Gastroesophageal sphincter (tissue), 4 donors: ENCODE measurements at regions not wholly inside any gene's neighbourhood (a gene's known extent, or its start where the extent isn't known, plus 50 kb on each side); places are given as distances from the start of the nearest gene placed in this dataset.

Experiments used
- ATAC-seq: fragments of 150-250 bp; one replicate; pipeline ENCODE4 v1.9.1; 2016; ENCODE audit warnings: mild to moderate bottlenecking, moderate library complexity
- H3K27ac ChIP-seq, 4 donors: fragments of 200-600 bp; sonication (generic) in 3 of 4; 1 replicate in 3 of 4; 2 replicates in 1 of 4; pipeline ENCODE4 v1.5.1; 2016 to 2019
- H3K27me3 ChIP-seq: fragments of 200-600 bp; sonication (generic); one replicate; pipeline ENCODE4 v1.5.1; 2019
- H3K36me3 ChIP-seq, 2 donors: fragments of 200-600 bp; sonication (generic); one replicate each; pipeline ENCODE4 v1.5.1; 2019; ENCODE audit warnings: control low read depth in 1 of 2
- H3K4me1 ChIP-seq, 3 donors: fragments of 200-600 bp; sonication (generic); 1 replicate in 2 of 3; 2 replicates in 1 of 3; pipeline ENCODE4 v1.5.1; 2016 to 2019; ENCODE audit warnings: control low read depth in 2 of 3
- H3K4me3 ChIP-seq, 2 donors: fragments of 200-600 bp; sonication (generic); one replicate each; pipeline ENCODE4 v1.5.1; 2019; ENCODE audit warnings: mild to moderate bottlenecking in 1 of 2, moderate library complexity in 1 of 2
- H3K9me3 ChIP-seq, 3 donors: fragments of 200-600 bp; sonication (generic); one replicate each; pipeline ENCODE4 v1.5.1; 2017 to 2019; ENCODE audit warnings: control low read depth in 2 of 3
- CTCF ChIP-seq, 4 experiments: fragments of 200-600 bp in 2 of 4; fragments of 450-650 bp in 2 of 4; sonication (generic) in 1 of 4; IDR thresholded peaks; one replicate each; pipeline ENCODE4 v1.5.1; 2017 to 2019; ENCODE audit warnings: antibody characterized with exemption in 4 of 4, mild to moderate bottlenecking in 2 of 4, moderate library complexity in 2 of 4
- EP300 ChIP-seq: sonication (generic); formaldehyde crosslinking; IDR thresholded peaks from one replicate; pipeline ENCODE4 v1.6.1; 2017; ENCODE audit warnings: antibody characterized with exemption, mild to moderate bottlenecking
- POLR2A ChIP-seq, 2 donors: fragments of 450-650 bp; IDR thresholded peaks; one replicate each; pipeline ENCODE4 v1.6.1; 2017; ENCODE audit warnings: antibody characterized with exemption in 2 of 2, mild to moderate bottlenecking in 2 of 2, moderate library complexity in 1 of 2
- POLR2AphosphoS5 ChIP-seq: sonication (generic); formaldehyde crosslinking; IDR thresholded peaks from one replicate; pipeline ENCODE4 v1.6.1; 2017; ENCODE audit warnings: antibody characterized with exemption
- WGBS, 2 donors: methylation state at CpG; one replicate each; pipeline ENCODE4 v1.1.5; 2018; ENCODE audit warnings: low coverage in 1 of 2; 5-methylcytosine and 5-hydroxymethylcytosine counted together

DNA sequence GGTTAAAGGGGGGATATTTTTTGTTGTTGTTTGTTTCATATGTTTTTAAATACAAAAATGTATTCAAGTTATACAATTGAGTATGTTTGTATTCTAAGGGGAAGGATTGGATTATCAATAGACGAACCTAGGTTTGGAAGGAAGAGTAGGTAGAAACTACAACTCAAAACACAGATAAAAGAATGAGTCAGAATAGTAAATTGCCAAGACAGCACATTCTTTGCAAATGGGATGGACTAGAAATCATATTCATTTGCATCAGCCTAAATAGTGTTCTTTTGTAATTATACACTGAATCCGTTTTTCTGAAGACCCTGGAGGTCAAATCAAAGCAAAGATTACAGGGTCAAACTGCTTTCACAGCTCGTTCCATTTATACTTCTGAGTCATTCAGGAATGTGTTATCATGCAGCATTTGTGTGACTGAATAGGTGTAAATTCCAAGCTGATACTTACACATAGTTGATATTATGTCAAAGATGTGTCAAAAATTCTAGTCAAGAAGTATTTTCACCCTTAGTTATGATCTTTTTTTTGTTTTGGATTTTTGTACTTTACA, 273.3 kb upstream of the FAT4 start:
- 40 to 47% methylated on average over 3 of the region's 3 CpGs for WGBS, 2 donors
- TF ChIP-seq POLR2AphosphoS5 (no peak), EP300 (no peak), CTCF (IDR thresholded peaks at IDR 0.05) (no peak), POLR2A (IDR thresholded peaks at IDR 0.05) (no peak)
- no peak for ATAC-seq
- Histone ChIP-seq H3K36me3 (no peaks in the 10 kb centered on the region), H3K4me1 (peaks cover 0 to 7% (median 0%) of the 10 kb centered on the region in 3 donors), H3K4me3 (no peak overlapping the region), H3K9me3 (no peaks in the 10 kb centered on the region), H3K27ac (no peak overlapping the region), H3K27me3 (no peaks in the 10 kb centered on the region)

- WGBS, 2 donors: 79 to 80% methylated on average over 5 of the region's 5 CpGs
- no peak overlapping the region for H3K27ac ChIP-seq
- no peaks in the 10 kb centered on the region for H3K9me3 ChIP-seq
- no peaks in the 10 kb centered on the region for H3K27me3 ChIP-seq
- TF ChIP-seq CTCF (IDR thresholded peaks at IDR 0.05) (no peak), POLR2A (IDR thresholded peaks at IDR 0.05) (no peak), POLR2AphosphoS5 (no peak), EP300 (no peak)
- H3K4me1 ChIP-seq: peaks cover 0 to under 1% (median 0%) of the 10 kb centered on the region in 3 donors
- ATAC-seq: no peak
- no peak overlapping the region for H3K4me3 ChIP-seq
- H3K36me3 ChIP-seq: no peaks in the 10 kb centered on the region
These were observed 275.2 kb upstream of the FAT4 start for GRCh38 chr4:125039550-125039949.

DNA sequence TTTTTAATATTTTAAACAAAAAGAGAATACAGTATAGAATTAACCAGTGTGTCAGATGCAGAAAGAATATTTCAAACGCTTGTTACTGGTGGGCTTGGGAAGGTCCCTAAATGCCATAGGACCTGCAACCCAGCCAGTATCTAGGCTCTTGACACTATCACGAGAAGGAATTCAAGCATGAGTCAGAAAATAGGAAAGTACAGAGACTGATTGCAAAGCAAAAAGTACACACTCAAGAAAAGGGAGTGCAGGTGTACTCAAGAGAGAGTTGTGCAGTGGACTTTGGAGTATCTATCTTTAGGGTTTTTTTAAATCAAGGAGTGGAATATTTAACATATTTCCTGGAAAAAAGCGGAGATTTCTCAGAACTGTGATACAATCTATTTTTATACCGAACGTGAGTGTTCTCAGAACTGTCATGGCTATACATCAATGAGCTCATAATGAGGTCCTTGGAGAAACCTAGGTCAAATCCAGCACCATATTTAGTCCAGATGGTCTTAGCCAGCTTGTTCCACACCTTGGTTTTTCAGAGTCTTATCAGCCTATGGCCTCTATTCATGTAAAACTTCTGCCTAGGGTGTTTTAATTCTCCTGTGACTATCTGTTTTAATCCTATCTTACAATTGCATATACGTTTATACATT, 291.8 kb upstream of the FAT4 start:
- TF ChIP-seq POLR2AphosphoS5 (no peak), POLR2A (IDR thresholded peaks at IDR 0.05) (no peak), EP300 (no peak), CTCF (IDR thresholded peaks at IDR 0.05) (no peak)
- no peaks in the 10 kb centered on the region for H3K4me1 ChIP-seq
- peaks cover 0 to 4% (median 0%) of the 10 kb centered on the region in 3 donors for H3K9me3 ChIP-seq
- no peak for ATAC-seq
- 81 to 86% methylated on average over 6 of the region's 6 CpGs for WGBS, 2 donors
- no peaks in the 10 kb centered on the region for H3K36me3 ChIP-seq
- H3K27me3 ChIP-seq: no peaks in the 10 kb centered on the region
- no peak overlapping the region for H3K4me3 ChIP-seq
- no peak overlapping the region for H3K27ac ChIP-seq

- Histone ChIP-seq H3K4me1 (no peaks in the 10 kb centered on the region), H3K27ac (no peak overlapping the region)
These were observed 293.6 kb upstream of the FAT4 start for GRCh38 chr4:125021189-125021588.

More at GRCh38 chr4:125021189-125021588, 293.6 kb upstream of the FAT4 start:
- WGBS, 2 donors: 50 to 73% methylated on average over 1 of the region's 1 CpG
- Histone ChIP-seq H3K4me3 (no peak overlapping the region), H3K9me3 (peaks cover 0 to 4% (median 0%) of the 10 kb centered on the region in 3 donors), H3K27me3 (no peaks in the 10 kb centered on the region), H3K36me3 (no peaks in the 10 kb centered on the region)
- TF ChIP-seq CTCF (IDR thresholded peaks at IDR 0.05) (no peak), EP300 (no peak), POLR2AphosphoS5 (no peak), POLR2A (IDR thresholded peaks at IDR 0.05) (no peak)
- ATAC-seq: no peak
